HG02840 (cell line): ENCODE measurements at regions not wholly inside any gene's neighbourhood (a gene's known extent, or its start where the extent isn't known, plus 50 kb on each side); places are given as distances from the start of the nearest gene placed in this dataset.

Source experiments
- ATAC-seq: cut with Tn5 transposase; IDR thresholded peaks from one replicate; pipeline ENCODE4 v1.9.1; 2021; ENCODE audit warnings: mild to moderate bottlenecking, moderate library complexity, moderate number of reproducible peaks; ENCODE audit not compliant: unreplicated experiment, low FRiP score

- ATAC-seq, result no peak
Observed at GRCh38 chr9:78557540-78557939, 260.6 kb downstream of the PSAT1 start.

GRCh38 chr9:78559449-78559885 is 262.5 kb downstream of the PSAT1 start:
- ATAC-seq, result no peak

- ATAC-seq, result no peak
Observed at GRCh38 chr9:78562021-78562420, 265.1 kb downstream of the PSAT1 start.

GRCh38 chr9:78563269-78563668 is 266.3 kb downstream of the PSAT1 start:
- ATAC-seq, result no peak

GRCh38 chr9:78565481-78565880 is 268.6 kb downstream of the PSAT1 start:
- no peak for ATAC-seq

- no peak for ATAC-seq
Observed at GRCh38 chr9:78566521-78566920, 269.6 kb downstream of the PSAT1 start.

- no peak for ATAC-seq
Observed at GRCh38 chr9:78566948-78567675, 270.2 kb downstream of the PSAT1 start.

GRCh38 chr9:78567693-78568092 is 270.8 kb downstream of the PSAT1 start:
- no peak for ATAC-seq

GRCh38 chr9:78568774-78569173 is 271.8 kb downstream of the PSAT1 start:
- no peak for ATAC-seq

GRCh38 chr9:78572266-78572665 is 275.3 kb downstream of the PSAT1 start:
- ATAC-seq, result no peak

- no peak for ATAC-seq
Observed at GRCh38 chr9:78573205-78573604, 276.3 kb downstream of the PSAT1 start.

GRCh38 chr9:78573669-78574068 is 276.7 kb downstream of the PSAT1 start:
- no peak for ATAC-seq

- ATAC-seq, result no peak
Observed at GRCh38 chr9:78574354-78575045, 277.6 kb downstream of the PSAT1 start.

- ATAC-seq, result no peak
Observed at GRCh38 chr9:78575081-78575480, 278.2 kb downstream of the PSAT1 start.

- no peak for ATAC-seq
Observed at GRCh38 chr9:78575771-78576170, 278.8 kb downstream of the PSAT1 start.

GRCh38 chr9:78577156-78577906 is 280.4 kb downstream of the PSAT1 start:
- ATAC-seq, result no peak

- no peak for ATAC-seq
Observed at GRCh38 chr9:78578072-78578471, 281.1 kb downstream of the PSAT1 start.

GRCh38 chr9:78582821-78583220 is 285.9 kb downstream of the PSAT1 start:
- no peak for ATAC-seq

- no peak for ATAC-seq
Observed at GRCh38 chr9:78584589-78584988, 287.7 kb downstream of the PSAT1 start.

GRCh38 chr9:78585909-78586308 is 289.0 kb downstream of the PSAT1 start:
- no peak for ATAC-seq

- no peak for ATAC-seq
Observed at GRCh38 chr9:78590068-78590467, 293.1 kb downstream of the PSAT1 start.
